Neuronal stem cell (in vitro differentiated cells): ENCODE measurements at regions not wholly inside any gene's neighbourhood (a gene's known extent, or its start where the extent isn't known, plus 50 kb on each side); places are given as distances from the start of the nearest gene placed in this dataset.
A peak's percentile ranks its signal among the peaks of the same experiment; 100 is the strongest.

Experiments used
- DNase-seq: peaks from one replicate; pipeline ENCODE4 v3.0.0-alpha.2; 2013; ENCODE audit warnings: low spot score
- H2AFZ ChIP-seq: one replicate; pipeline ENCODE4 v1.6.1; 2013; ENCODE audit warnings: mild to moderate bottlenecking, low read length, inconsistent platforms
- H2AK5ac ChIP-seq: 2 replicates; pipeline ENCODE4 v1.6.1; 2013; ENCODE audit warnings: low read depth, mild to moderate bottlenecking, inconsistent platforms, low read length, moderate library complexity, mixed read lengths
- H2BK120ac ChIP-seq: 2 replicates; pipeline ENCODE4 v1.6.1; 2013; ENCODE audit warnings: low read depth, mild to moderate bottlenecking, inconsistent platforms, low read length, moderate library complexity, mixed read lengths
- H2BK12ac ChIP-seq: one replicate; pipeline ENCODE4 v1.6.1; 2013; ENCODE audit warnings: low read length, inconsistent platforms
- H2BK15ac ChIP-seq: 2 replicates; pipeline ENCODE4 v1.6.1; 2013; ENCODE audit warnings: mild to moderate bottlenecking, low read length, inconsistent platforms, mixed read lengths
- H2BK5ac ChIP-seq: one replicate; pipeline ENCODE4 v1.6.1; 2013; ENCODE audit warnings: inconsistent platforms, mild to moderate bottlenecking, low read length, moderate library complexity
- H3K14ac ChIP-seq: one replicate; pipeline ENCODE4 v1.6.1; 2013; ENCODE audit warnings: low read length, inconsistent platforms
- H3K18ac ChIP-seq: 2 replicates; pipeline ENCODE4 v1.6.1; 2013; ENCODE audit warnings: low read length, inconsistent platforms
- H3K23ac ChIP-seq: 2 replicates; pipeline ENCODE4 v1.6.1; 2013; ENCODE audit warnings: low read depth, mild to moderate bottlenecking, mixed read lengths, low read length, inconsistent platforms; ENCODE audit not compliant: poor library complexity
- H3K27ac ChIP-seq: replicated peaks from 3 replicates; pipeline ENCODE4 v1.5.1; 2013; ENCODE audit warnings: low read length, inconsistent platforms
- H3K27me3 ChIP-seq, 3 experiments: 2 replicates each; pipeline ENCODE4 v1.6.1; 2013; ENCODE audit warnings: low read length in 3 of 3, mild to moderate bottlenecking in 2 of 3, inconsistent platforms in 1 of 3, low read depth in 1 of 3, mixed read lengths in 1 of 3, moderate library complexity in 1 of 3; ENCODE audit not compliant: control insufficient read depth in 3 of 3, insufficient read depth in 3 of 3
- H3K36me3 ChIP-seq, 2 donors: replicated peaks in 1 of 2; 2 replicates each; pipeline ENCODE4 v1.6.1; 2013; ENCODE audit warnings: low read length in 2 of 2; ENCODE audit not compliant: control insufficient read depth in 2 of 2, insufficient read depth in 2 of 2
- H3K4ac ChIP-seq: 2 replicates; pipeline ENCODE4 v1.6.1; 2013; ENCODE audit warnings: inconsistent platforms, mild to moderate bottlenecking, low read length, moderate library complexity
- H3K4me1 ChIP-seq, 2 donors: 1 replicate in 1 of 2; 2 replicates in 1 of 2; pipeline ENCODE4 v1.6.1; 2013; ENCODE audit warnings: low read length in 2 of 2, low read depth in 1 of 2; ENCODE audit not compliant: control insufficient read depth in 2 of 2, insufficient read depth in 1 of 2
- H3K4me2 ChIP-seq: one replicate; pipeline ENCODE4 v1.6.1; 2013; ENCODE audit warnings: mild to moderate bottlenecking, low read length, inconsistent platforms; ENCODE audit not compliant: insufficient read depth, poor library complexity, severe bottlenecking
- H3K4me3 ChIP-seq, 2 donors: 2 replicates each; pipeline ENCODE4 v1.5.1; 2013; ENCODE audit warnings: low read length in 2 of 2, mild to moderate bottlenecking in 2 of 2, inconsistent platforms in 1 of 2, moderate library complexity in 1 of 2
- H3K79me1 ChIP-seq: one replicate; pipeline ENCODE4 v1.6.1; 2013; ENCODE audit warnings: low read depth, mild to moderate bottlenecking, inconsistent platforms, low read length, moderate library complexity
- H3K9ac ChIP-seq: one replicate; pipeline ENCODE4 v1.6.1; 2013; ENCODE audit warnings: mild to moderate bottlenecking, low read depth, low read length, inconsistent platforms; ENCODE audit not compliant: poor library complexity
- H3K9me3 ChIP-seq, 2 donors: replicated peaks in 1 of 2; 2 replicates each; pipeline versions ENCODE3 to v1.6.1; 2013; ENCODE audit warnings: low read length in 2 of 2, mild to moderate bottlenecking in 2 of 2, inconsistent platforms in 1 of 2, low read depth in 1 of 2, mixed read lengths in 1 of 2, moderate library complexity in 1 of 2; ENCODE audit not compliant: control insufficient read depth in 2 of 2, insufficient read depth in 1 of 2
- H4K8ac ChIP-seq: one replicate; pipeline ENCODE4 v1.6.1; 2013; ENCODE audit warnings: low read depth, mild to moderate bottlenecking, inconsistent platforms, low read length, moderate library complexity
- H4K91ac ChIP-seq: one replicate; pipeline ENCODE4 v1.6.1; 2013; ENCODE audit warnings: low read length, low read depth, mild to moderate bottlenecking, inconsistent platforms; ENCODE audit not compliant: poor library complexity
- WGBS, 2 donors: extraction: QIAGEN DNeasy Blood & Tissue Kit; methylation state at CpG; one replicate each; pipeline ENCODE4 v1.1.7; 2013; ENCODE audit warnings: missing lambda C conversion rate in 2 of 2, mixed read lengths in 1 of 2; ENCODE audit not compliant: insufficient read length in 2 of 2, insufficient replicate concordance in 1 of 2; ENCODE audit errors: extremely low coverage in 2 of 2; 5-methylcytosine and 5-hydroxymethylcytosine counted together

- no peak overlapping the region for H3K18ac ChIP-seq
- DNase-seq, result no peak
- H3K36me3 ChIP-seq, result no peaks in the 10 kb centered on the region
- H3K4me2 ChIP-seq, result no peak overlapping the region
- no peak overlapping the region for H4K8ac ChIP-seq
- no peak overlapping the region for H3K23ac ChIP-seq
- H3K9ac ChIP-seq, result no peak overlapping the region
- no peak overlapping the region for H2BK12ac ChIP-seq
- H2BK5ac ChIP-seq, result no peak overlapping the region
- no peak overlapping the region for H2BK120ac ChIP-seq
- H3K9me3 ChIP-seq, result peaks cover 0 to 2% of the 10 kb centered on the region in 2 donors
- H2AK5ac ChIP-seq, result no peak overlapping the region
- no CpG with 5 or more reads among the region's 1 CpG for WGBS, 2 donors
- H3K14ac ChIP-seq, result no peak overlapping the region
- no peak overlapping the region for H2AFZ ChIP-seq
- H3K27me3 ChIP-seq, result no peaks in the 10 kb centered on the region
- no peak overlapping the region for H3K27ac ChIP-seq
- no peaks in the 10 kb centered on the region for H3K4me1 ChIP-seq
- no peak overlapping the region for H4K91ac ChIP-seq
- no peak overlapping the region for H2BK15ac ChIP-seq
- no peak overlapping the region for H3K4ac ChIP-seq
- no peaks in the 10 kb centered on the region for H3K79me1 ChIP-seq
- no peak overlapping the region for H3K4me3 ChIP-seq
Measured at GRCh38 chr11:87529486-87529885, 491.8 kb downstream of the TMEM135 start.

GRCh38 chr11:87528752-87529151 lies 491.0 kb downstream of the TMEM135 start:
- Histone ChIP-seq H2AK5ac (no peak overlapping the region), H3K36me3 (no peaks in the 10 kb centered on the region), H3K18ac (peak overlapping the region; percentile 24), H4K91ac (no peak overlapping the region), H2BK120ac (no peak overlapping the region), H2AFZ (no peak overlapping the region), H3K23ac (no peak overlapping the region), H2BK15ac (peak overlapping the region; percentile 55), H3K4me2 (no peak overlapping the region), H3K4ac (no peak overlapping the region), H3K27me3 (no peaks in the 10 kb centered on the region), H3K79me1 (no peaks in the 10 kb centered on the region), H3K14ac (no peak overlapping the region), H3K4me3 (peak overlapping the region in 1 of 2 donors; percentile 51), H2BK12ac (no peak overlapping the region), H2BK5ac (no peak overlapping the region), H4K8ac (no peak overlapping the region), H3K27ac (no peak overlapping the region), H3K9ac (no peak overlapping the region), H3K4me1 (no peaks in the 10 kb centered on the region), H3K9me3 (peaks cover 0 to 2% of the 10 kb centered on the region in 2 donors)
- no CpG with 5 or more reads among the region's 3 CpGs for WGBS, 2 donors
- no peak for DNase-seq

GRCh38 chr11:87523276-87523675 lies 485.5 kb downstream of the TMEM135 start:
- H2AFZ ChIP-seq, result no peak overlapping the region
- no peak overlapping the region for H2BK12ac ChIP-seq
- no peak for DNase-seq
- no peak overlapping the region for H4K91ac ChIP-seq
- H3K14ac ChIP-seq, result no peak overlapping the region
- no peak overlapping the region for H2BK120ac ChIP-seq
- no peak overlapping the region for H4K8ac ChIP-seq
- H2BK5ac ChIP-seq, result no peak overlapping the region
- H3K9me3 ChIP-seq, result peaks cover 0 to 2% of the 10 kb centered on the region in 2 donors
- no peak overlapping the region for H2BK15ac ChIP-seq
- H3K4me1 ChIP-seq, result no peaks in the 10 kb centered on the region
- no peak overlapping the region for H3K18ac ChIP-seq
- no peak overlapping the region for H3K27ac ChIP-seq
- H2AK5ac ChIP-seq, result no peak overlapping the region
- no peak overlapping the region for H3K23ac ChIP-seq
- no peaks in the 10 kb centered on the region for H3K79me1 ChIP-seq
- H3K4ac ChIP-seq, result no peak overlapping the region
- H3K36me3 ChIP-seq, result no peaks in the 10 kb centered on the region
- H3K9ac ChIP-seq, result no peak overlapping the region
- H3K4me2 ChIP-seq, result no peak overlapping the region
- no peak overlapping the region for H3K4me3 ChIP-seq
- H3K27me3 ChIP-seq, result no peaks in the 10 kb centered on the region

- H2AK5ac ChIP-seq, result no peak overlapping the region
Measured at GRCh38 chr11:87518266-87518665, 480.5 kb downstream of the TMEM135 start.

More at GRCh38 chr11:87518266-87518665, 480.5 kb downstream of the TMEM135 start:
- Histone ChIP-seq H3K4me3 (no peak overlapping the region), H3K4me2 (no peak overlapping the region), H3K14ac (no peak overlapping the region), H3K4me1 (no peaks in the 10 kb centered on the region), H3K79me1 (no peaks in the 10 kb centered on the region), H2BK120ac (no peak overlapping the region), H3K36me3 (no peaks in the 10 kb centered on the region), H2BK12ac (no peak overlapping the region), H3K23ac (no peak overlapping the region), H4K8ac (no peak overlapping the region), H3K27ac (no peak overlapping the region), H3K4ac (no peak overlapping the region), H3K9ac (no peak overlapping the region), H4K91ac (no peak overlapping the region), H2AFZ (no peak overlapping the region), H3K27me3 (no peaks in the 10 kb centered on the region), H3K18ac (no peak overlapping the region), H2BK15ac (no peak overlapping the region), H2BK5ac (no peak overlapping the region), H3K9me3 (no peaks in the 10 kb centered on the region)
- no peak for DNase-seq
- no CpG with 5 or more reads among the region's 1 CpG for WGBS, 2 donors
